RWPE2 (cell line): ENCODE measurements at regions not wholly inside any gene's neighbourhood (a gene's known extent, or its start where the extent isn't known, plus 50 kb on each side); places are given as distances from the start of the nearest gene placed in this dataset.

Experiments
- ATAC-seq: fragments of 200-7000 bp; cut with Tn5 transposase; 3 replicates; pipeline ENCODE4 v1.9.1; 2021; ENCODE audit warnings: low read depth
- DNase-seq: peaks from one replicate; pipeline ENCODE4 v3.0.0-alpha.2; 2020; ENCODE audit warnings: low spot score
- H3K27ac ChIP-seq: fragments of 450-650 bp; 2 replicates; pipeline ENCODE4 v1.5.1; 2017; ENCODE audit warnings: mild to moderate bottlenecking; ENCODE audit not compliant: poor library complexity, severe bottlenecking
- H3K27me3 ChIP-seq: fragments of 250-450 bp; sonication (Bioruptor Pico); 2 replicates; pipeline ENCODE4 v1.5.1; 2021; ENCODE audit warnings: mild to moderate bottlenecking, moderate library complexity; ENCODE audit not compliant: insufficient read depth, poor library complexity, severe bottlenecking
- H3K36me3 ChIP-seq: fragments of 250-450 bp; sonication (Bioruptor Pico); 2 replicates; pipeline ENCODE4 v1.5.1; 2020; ENCODE audit warnings: low read depth, mild to moderate bottlenecking, moderate library complexity
- H3K4me1 ChIP-seq: fragments of 250-450 bp; sonication (Bioruptor Pico); 2 replicates; pipeline ENCODE4 v1.5.1; 2021; ENCODE audit warnings: mild to moderate bottlenecking, moderate library complexity; ENCODE audit not compliant: insufficient read depth, poor library complexity, severe bottlenecking
- H3K4me3 ChIP-seq: fragments of 250-450 bp; sonication (Bioruptor Pico); 2 replicates; pipeline ENCODE4 v1.5.1; 2021; ENCODE audit warnings: mild to moderate bottlenecking, moderate library complexity; ENCODE audit not compliant: severe bottlenecking
- H3K9me3 ChIP-seq: fragments of 250-450 bp; sonication (Bioruptor Pico); 2 replicates; pipeline ENCODE4 v1.5.1; 2021; ENCODE audit warnings: mild to moderate bottlenecking, moderate library complexity; ENCODE audit not compliant: severe bottlenecking
- CTCF ChIP-seq: fragments of 450-650 bp; IDR thresholded peaks from one replicate; pipeline ENCODE4 v1.5.1; 2017; ENCODE audit warnings: mild to moderate bottlenecking, moderate library complexity; ENCODE audit not compliant: poor library complexity, severe bottlenecking

DNA sequence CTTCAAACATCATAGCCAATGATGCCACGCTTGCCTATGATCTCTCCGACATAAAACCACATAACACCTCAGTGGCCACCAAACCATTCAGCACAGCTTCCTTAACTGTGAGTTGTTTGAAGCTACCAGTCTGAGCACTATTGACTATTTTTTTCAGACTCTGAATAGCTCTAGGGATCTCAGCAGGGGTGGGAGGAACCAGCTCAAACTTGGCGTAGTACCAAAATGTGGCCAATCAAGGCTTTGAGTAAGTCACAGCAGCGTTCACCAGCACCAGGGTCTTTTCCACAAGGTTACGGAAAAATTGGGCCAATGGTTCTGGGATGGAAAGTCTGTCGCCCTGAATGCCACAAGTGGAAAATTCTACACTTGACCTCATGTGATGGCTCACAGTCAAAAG lies 70.6 kb downstream of the SMPDL3A start:
- no peaks in the 10 kb centered on the region for H3K4me1 ChIP-seq
- DNase-seq (no peak), ATAC-seq (no peak)

GRCh38 chr6:122861594-122861993 lies 72.5 kb downstream of the SMPDL3A start:
- H3K4me3 ChIP-seq = no peak overlapping the region
- TF ChIP-seq CTCF = no peak
- H3K9me3 ChIP-seq = no peaks in the 10 kb centered on the region
- ATAC-seq = no peak
- H3K27me3 ChIP-seq = no peaks in the 10 kb centered on the region
- no peaks in the 10 kb centered on the region for H3K36me3 ChIP-seq
- H3K4me1 ChIP-seq = no peaks in the 10 kb centered on the region
- DNase-seq = no peak
- H3K27ac ChIP-seq = no peak overlapping the region

More for the DNA sequence above, 70.6 kb downstream of the SMPDL3A start:
- TF ChIP-seq CTCF = no peak
- Histone ChIP-seq H3K27ac (no peak overlapping the region), H3K27me3 (no peaks in the 10 kb centered on the region), H3K4me3 (no peak overlapping the region), H3K36me3 (no peaks in the 10 kb centered on the region), H3K9me3 (no peaks in the 10 kb centered on the region)

DNA sequence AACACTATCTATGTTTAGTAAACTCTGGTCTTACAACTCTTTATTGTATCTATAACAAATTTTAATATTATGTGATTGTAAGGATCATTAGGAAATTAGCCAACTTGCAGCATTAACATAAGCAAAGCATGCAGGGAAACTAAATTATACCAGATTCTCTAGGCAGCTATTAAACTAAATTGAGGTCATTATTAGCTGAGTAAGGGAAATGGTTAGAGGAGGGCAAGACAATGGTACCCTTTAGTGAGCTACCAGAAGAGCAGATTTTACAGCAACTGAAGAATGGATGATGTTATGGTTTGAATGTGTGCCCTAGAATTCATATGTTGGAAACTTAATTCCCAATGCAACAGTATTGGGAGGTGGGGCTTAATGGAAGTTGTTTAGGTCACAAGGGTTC lies 79.1 kb downstream of the SMPDL3A start:
- Histone ChIP-seq H3K27ac (no peak overlapping the region), H3K27me3 (no peaks in the 10 kb centered on the region), H3K4me3 (no peak overlapping the region), H3K9me3 (no peaks in the 10 kb centered on the region), H3K36me3 (no peaks in the 10 kb centered on the region), H3K4me1 (no peaks in the 10 kb centered on the region)
- no peak for TF ChIP-seq CTCF
- no peak for ATAC-seq
- DNase-seq = no peak

- ATAC-seq = peak; percentile 87
- H3K9me3 ChIP-seq = no peaks in the 10 kb centered on the region
- no peaks in the 10 kb centered on the region for H3K27me3 ChIP-seq
- no peak overlapping the region for H3K27ac ChIP-seq
- TF ChIP-seq CTCF = peak; percentile 76
- H3K4me1 ChIP-seq = no peaks in the 10 kb centered on the region
- no peak overlapping the region for H3K4me3 ChIP-seq
- no peak for DNase-seq
- H3K36me3 ChIP-seq = no peaks in the 10 kb centered on the region
These were observed 80.5 kb downstream of the SMPDL3A start for GRCh38 chr6:122869437-122870024.

- Histone ChIP-seq H3K27me3 (no peaks in the 10 kb centered on the region), H3K4me1 (no peaks in the 10 kb centered on the region), H3K27ac (no peak overlapping the region), H3K36me3 (no peaks in the 10 kb centered on the region), H3K4me3 (no peak overlapping the region), H3K9me3 (no peaks in the 10 kb centered on the region)
- DNase-seq = no peak
- no peak for TF ChIP-seq CTCF
- ATAC-seq = no peak
These were observed 82.0 kb downstream of the SMPDL3A start for GRCh38 chr6:122871079-122871478.
